T47D (cell line): ENCODE measurements at regions not wholly inside any gene's neighbourhood (a gene's known extent, or its start where the extent isn't known, plus 50 kb on each side); places are given as distances from the start of the nearest gene placed in this dataset.
"Not testable (repeated sequence)": the region's sequence is repeated elsewhere in the genome, so short reads cannot be mapped to it uniquely, and the experiment has no call there.

Source experiments
- DNase-seq, 2 experiments: peaks; one replicate each; pipeline versions ENCODE4 v3.0.0 to v3.0.0-alpha.2; 2011 to 2012; ENCODE audit warnings: low read depth in 1 of 2, low spot score in 1 of 2
- JUND ChIP-seq: IDR thresholded peaks from 2 replicates; pipeline ENCODE4 v1.6.1; 2012; ENCODE audit warnings: low read depth
- in situ Hi-C: cut with HindIII; loops from 2 replicates; pipeline ENCODE4 v1.10.0; 2016; ENCODE audit warnings: low sequenced_read_pairs, low pct_unique_long_range_greater_than_20kb

DNA sequence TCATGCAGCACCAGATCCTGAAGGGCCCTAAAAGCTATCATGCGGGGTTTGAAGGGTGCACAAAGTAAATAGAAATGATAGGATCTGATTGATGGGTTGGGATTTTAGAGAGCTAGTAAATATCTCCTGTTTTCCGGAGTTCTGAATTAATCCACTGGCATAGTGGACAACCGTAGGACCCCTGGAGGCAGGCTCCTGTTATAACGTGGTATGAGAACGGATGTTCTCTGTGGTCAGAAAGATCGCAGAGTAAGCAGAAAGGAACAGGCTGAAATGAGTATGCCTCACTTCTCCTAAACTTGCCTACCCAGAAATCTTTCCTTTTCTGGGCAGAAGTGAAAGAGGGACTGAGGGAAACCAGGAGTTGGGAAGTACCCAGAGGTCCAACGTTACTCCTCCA lies 470.8 kb downstream of the AJAP1 start:
- in situ Hi-C loops: no loop called here
- DNase-seq: no peak
- TF ChIP-seq JUND: no peak

DNA sequence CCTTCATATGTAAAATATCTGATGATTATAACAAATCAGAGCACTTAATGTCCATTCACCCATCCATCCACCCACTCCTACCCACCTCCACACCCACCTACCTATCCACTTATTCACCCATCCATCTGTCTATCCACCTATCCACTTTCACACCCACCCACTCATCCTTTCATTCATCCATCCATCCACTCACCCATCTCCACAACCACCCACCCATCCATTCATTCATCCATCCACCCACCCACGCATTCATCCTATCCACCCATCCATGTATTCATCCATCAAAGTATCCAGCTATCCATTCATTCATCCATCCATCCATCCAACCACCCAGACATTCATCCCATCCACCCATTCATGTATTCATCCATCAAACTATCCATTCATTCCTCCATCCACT lies 466.1 kb downstream of the AJAP1 start:
- DNase-seq: no peak
- TF ChIP-seq JUND: no peak
- in situ Hi-C loops: no loop called here

DNA sequence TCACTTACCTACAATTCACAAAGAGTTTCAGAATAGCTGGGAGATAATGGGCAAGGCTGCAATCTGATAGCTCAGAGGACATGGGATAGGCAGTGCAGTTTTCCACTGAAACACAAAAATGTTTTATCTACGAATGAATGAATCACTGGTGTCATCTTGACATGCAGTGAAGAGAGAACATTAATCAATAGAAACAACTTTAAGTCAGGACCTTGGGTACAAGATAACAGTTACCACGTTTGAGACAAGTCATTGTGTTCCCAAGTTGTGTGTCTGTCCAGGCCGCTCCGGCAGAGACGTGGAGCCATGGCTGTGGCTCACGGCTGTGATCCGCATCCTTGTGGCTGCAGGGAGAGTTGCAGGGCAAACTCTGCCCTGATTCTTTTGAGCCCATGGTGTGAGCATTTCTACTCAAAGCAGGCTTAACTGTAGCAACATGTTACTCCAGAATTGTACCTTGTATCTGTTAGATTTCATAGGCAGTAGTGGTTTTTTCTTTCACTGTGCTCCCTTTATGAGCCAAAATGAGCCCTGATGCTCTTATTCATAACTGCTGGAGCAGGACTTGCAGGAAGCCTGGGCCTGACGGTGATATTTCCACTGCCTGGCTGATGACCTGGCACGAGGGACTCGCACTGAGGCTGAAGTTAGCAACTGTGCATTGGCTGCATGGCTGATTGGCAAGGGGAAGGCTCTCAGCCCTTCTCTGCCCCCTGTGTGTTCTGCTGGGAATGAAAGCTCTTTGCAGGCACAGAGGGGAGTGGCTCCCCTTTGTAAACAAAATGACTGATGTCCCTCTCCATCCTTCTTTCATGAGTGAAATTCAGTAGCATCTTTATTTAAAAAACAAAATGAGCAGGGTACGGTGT lies 465.2 kb downstream of the AJAP1 start:
- TF ChIP-seq JUND: no peak
- DNase-seq: peak in 1 of 2 experiments; percentile 5
- in situ Hi-C loops: no loop called here

DNA sequence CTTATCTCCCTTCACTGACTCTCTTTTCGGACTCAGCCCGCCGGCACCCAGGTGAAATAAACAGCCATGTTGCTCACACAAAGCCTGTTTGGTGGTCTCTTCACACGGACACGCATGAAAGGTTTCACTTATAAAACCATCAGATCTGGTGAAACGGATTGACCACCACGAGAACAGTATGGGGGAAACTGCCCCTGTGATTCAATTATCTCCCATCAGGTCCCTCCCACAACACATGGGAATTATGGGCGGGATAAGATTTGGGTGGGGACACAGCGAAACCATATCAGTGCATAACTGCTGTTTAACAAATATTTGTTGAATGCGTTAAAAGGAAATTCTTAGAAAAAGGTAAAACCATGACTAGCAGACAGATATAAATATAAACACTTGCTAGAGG lies 464.4 kb downstream of the AJAP1 start:
- DNase-seq, in situ Hi-C loops: not testable (repeated sequence)

DNA sequence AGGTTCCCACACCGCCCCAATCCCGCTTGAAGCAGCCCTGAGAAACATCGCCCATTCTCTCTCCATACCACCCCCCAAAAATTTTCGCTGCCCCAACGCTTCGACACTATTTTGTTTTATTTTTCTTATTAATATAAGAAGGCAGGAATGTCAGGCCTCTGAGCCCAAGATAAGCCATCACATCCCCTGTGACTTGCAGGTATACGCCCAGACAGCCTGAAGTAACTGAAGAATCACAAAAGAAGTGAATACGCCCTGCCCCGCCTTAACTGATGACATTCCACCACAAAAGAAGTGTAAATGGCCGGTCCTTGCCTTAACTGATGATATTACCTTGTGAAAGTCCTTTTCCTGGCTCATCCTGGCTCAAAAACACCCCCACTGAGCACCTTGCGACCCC lies 463.9 kb downstream of the AJAP1 start:
- DNase-seq, in situ Hi-C loops: not testable (repeated sequence)

DNA sequence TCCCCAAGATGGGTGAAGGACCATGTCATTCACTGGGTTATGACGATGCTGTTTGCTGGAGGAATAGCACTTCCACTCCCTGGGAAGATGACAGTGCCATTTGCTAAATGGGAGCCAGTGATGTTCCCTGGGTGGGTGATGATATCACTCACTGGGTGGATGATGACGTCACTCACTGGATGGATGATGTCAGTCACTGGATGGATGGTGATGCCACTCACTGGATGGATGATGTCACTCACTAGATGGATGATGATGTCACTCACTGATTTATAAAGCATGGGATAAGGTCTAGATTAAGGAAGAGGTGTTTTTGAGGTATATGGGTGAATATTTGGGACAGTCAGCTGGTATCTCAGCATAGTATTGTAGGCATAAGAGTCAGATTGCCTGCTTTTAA lies 457.2 kb downstream of the AJAP1 start:
- no peak for DNase-seq
- TF ChIP-seq JUND: no peak
- in situ Hi-C loops: no loop called here

DNA sequence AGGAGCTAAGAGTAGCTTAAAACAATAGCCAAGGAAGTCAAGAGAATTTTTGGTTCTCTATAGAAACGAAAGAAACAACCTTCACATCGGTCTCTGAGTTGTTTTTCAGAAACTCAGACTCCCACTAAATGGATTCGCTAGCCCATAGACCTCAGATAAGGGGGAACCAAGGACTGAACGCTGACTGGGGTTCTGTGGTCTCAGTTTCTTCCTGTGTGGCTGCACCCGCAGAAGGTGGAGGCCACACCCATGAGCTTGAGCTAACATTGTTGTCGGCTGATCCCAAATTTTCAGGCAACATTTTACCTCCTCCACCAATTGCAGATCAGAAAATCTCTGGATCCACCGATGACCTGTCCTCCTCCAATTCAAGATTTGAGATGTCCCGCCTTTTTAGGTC lies 456.1 kb downstream of the AJAP1 start:
- no peak for DNase-seq
- no peak for TF ChIP-seq JUND
- in situ Hi-C loops: no loop called here

DNA sequence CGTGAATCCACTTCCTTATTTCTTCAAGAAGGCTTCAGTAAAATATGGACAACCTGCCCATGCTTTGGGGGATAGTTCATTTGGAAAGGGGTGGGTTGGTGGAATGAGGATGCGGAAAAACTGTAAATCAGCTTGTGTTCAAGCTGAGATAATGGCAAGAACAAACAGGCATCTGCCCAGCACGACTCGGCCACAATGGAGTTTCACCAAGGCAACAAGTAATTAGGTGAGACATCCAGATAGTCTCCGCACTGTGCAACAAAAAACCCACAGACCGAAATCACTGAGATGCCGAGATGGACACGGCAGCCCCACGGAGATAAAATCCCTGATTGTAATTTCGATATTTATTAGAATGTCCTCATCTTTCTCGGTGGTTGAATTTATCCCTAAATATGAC lies 455.2 kb downstream of the AJAP1 start:
- no peak for DNase-seq
- no peak for TF ChIP-seq JUND
- in situ Hi-C loops: no loop called here

DNA sequence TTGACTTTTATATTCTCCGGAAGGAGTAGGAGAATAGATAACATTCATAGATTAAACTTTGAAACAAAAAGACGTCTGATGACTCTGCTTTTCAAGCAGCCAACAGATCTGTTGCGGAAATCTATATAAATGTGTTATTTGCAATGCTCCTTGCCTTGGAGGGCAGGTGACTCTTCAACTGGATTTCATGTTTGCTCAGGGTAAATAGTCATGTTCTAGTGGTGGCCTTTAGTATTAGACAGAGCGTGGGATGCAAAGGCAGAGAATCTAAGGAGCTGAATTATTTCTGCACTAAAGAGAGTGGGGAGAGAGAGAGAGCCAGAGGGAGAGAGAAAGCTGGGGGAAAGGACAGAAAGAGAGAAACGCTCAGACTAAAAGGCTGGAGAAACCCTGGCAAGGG lies 454.3 kb downstream of the AJAP1 start:
- peak in 1 of 2 experiments; percentile 20 for DNase-seq
- in situ Hi-C loops: no loop called here

DNA sequence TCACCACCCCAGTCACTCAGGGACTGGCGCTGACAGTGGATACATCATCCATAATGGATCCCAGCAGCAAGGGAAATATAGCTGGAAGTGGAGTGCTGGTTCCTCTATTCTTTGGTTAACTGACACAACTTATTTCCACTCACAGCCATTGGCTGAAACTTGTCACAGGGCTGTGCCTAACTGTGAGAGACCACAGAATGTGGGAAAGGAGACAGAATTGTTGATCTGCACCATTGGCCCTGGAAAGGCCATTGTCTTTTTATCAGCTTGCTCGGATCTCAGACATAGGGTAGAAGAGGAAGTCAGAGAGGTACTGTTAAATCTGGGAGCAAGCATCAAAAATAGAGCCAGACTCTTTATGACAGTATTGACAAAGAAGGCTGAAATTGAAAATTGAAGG lies 451.3 kb downstream of the AJAP1 start:
- no peak for DNase-seq
- TF ChIP-seq JUND: no peak
- in situ Hi-C loops: no loop called here

More for the DNA sequence above, 454.3 kb downstream of the AJAP1 start:
- no peak for TF ChIP-seq JUND

DNA sequence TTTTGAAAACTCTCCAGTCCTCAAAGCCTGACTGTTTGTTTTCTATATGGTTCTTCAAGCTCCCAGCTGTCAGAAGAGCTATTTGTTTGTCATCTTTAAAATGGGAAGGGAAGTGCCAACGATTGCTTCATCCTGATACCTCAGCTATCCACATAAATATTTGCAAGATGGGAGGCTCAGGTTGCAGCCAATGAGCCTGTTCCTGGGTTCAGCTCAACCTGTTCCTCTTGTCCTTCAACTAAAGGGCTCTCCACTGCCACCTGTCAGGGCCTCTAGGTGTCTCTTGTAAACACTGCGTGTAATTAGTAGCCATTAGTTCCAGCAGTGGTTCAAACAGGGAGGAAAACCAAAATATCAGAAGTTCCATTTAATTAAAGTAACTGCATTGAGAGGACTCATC lies 445.1 kb downstream of the AJAP1 start:
- no peak for TF ChIP-seq JUND
- in situ Hi-C loops: no loop called here
- peak; percentile 2 to 82 for DNase-seq

DNA sequence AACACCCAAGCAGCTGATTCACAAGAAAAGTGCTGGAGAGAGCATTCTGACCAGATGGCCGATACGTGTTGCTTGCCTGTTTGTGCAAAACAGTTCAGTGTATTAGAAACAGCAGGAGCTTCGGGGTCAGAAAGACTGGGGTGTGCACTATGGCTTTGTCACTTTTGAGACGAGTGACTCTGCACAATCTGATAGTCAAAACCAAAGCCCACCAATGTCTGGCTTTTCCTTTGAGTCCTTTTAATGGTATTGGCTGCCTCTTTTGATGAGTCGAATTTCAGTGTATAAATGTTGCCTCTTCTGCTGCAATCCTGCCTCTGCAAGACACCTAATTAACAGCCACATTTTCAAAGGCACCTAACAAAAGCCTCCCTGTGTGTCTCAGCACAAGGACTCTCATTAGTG lies 444.6 kb downstream of the AJAP1 start:
- in situ Hi-C loops: no loop called here
- no peak for DNase-seq
- no peak for TF ChIP-seq JUND

DNA sequence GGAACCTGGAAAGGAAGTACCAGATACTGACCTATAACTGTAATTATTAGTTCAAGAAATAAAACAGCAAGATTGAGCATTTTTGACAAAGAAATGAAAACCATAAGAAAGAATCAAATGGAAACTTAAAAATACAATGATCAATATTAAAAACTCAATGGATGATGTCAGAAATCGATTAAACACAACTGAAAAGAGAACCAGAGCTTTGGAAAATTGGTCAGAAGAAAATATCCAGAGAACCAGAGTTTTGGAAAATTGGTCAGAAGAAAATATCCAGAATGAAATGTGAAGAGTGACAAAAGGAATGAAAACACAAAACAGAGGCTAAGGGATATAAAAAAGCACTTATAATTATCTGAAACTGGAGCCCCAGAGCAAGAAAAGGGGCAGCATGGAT lies 438.6 kb downstream of the AJAP1 start:
- no peak for DNase-seq
- no peak for TF ChIP-seq JUND
- in situ Hi-C loops: no loop called here

DNA sequence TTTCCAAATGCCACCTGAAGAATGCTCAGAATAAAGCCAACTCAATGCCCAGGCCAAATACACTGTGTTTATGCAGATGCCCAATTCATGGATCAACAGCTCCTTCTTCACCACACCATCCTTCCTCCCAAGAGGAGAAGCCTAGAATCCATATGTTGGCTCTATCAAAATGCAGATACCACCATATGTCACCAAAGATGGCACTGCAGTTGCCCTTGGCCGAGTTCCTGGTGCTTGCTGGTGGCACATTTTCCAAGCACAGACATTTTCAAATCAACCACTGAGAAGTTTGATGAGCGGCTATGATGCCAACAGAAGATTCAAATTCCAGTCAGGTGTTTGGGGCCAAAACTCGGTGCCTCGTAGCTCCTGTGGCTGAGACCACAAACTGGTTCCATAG lies 430.3 kb downstream of the AJAP1 start:
- no peak for TF ChIP-seq JUND
- in situ Hi-C loops: no loop called here
- no peak for DNase-seq
